HG03097 (cell line): ENCODE measurements at regions not wholly inside any gene's neighbourhood (a gene's known extent, or its start where the extent isn't known, plus 50 kb on each side); places are given as distances from the start of the nearest gene placed in this dataset.

Experiments
- ATAC-seq: cut with Tn5 transposase; IDR thresholded peaks from one replicate; pipeline ENCODE4 v1.9.1; 2021; ENCODE audit not compliant: unreplicated experiment, low FRiP score

DNA sequence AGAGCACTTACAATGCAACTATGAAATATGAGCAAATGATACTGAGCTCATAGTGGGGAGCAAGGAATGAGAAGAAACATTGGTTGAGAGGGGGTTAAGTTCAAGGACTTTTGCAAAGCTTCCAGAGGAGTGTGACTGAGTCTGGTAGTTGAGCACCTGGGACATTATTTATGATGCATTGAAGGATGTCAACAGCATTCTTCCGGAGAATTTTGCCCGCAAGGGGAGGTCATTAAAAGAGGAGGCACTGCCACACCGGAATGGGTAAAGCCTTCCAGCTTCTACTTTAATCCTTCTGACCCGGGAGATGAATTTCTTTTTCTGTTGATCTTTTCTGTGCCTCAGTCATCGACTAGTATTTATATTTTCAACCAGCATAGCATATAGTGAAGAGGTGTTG lies 208.4 kb upstream of the CAMK1G start:
- no peak for ATAC-seq

DNA sequence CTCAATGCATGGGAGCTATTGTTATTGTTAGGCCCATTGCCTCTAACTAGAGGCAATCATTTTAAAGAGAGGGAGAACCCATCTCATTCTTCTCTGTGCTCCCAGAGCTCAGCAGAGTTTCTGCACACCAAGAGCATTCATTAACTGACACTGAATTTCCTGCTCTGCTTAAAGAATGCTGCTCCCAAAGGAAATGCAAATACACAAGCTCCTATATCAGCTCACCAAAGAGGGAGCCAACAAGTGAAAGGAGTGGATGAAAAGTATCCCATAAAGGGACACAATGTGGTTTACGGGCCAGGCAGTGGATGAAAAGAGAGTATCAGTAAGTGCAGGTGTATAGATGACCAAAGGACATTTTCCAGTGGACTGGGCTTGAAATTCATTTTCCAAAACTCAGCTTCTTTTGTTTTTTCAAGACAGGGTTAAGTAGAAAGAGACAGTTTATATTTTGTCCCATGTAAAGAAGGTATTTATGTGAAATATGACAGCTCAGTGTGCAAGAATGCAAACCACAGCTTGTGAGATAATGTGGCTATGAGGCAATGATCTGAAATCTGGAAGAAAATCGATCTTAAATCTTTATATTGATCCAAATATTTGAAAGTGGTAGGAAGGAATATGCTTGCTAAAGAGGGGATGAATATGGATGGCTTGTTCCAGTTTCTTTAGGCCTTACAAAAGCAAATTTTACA lies 207.7 kb upstream of the CAMK1G start:
- no peak for ATAC-seq

DNA sequence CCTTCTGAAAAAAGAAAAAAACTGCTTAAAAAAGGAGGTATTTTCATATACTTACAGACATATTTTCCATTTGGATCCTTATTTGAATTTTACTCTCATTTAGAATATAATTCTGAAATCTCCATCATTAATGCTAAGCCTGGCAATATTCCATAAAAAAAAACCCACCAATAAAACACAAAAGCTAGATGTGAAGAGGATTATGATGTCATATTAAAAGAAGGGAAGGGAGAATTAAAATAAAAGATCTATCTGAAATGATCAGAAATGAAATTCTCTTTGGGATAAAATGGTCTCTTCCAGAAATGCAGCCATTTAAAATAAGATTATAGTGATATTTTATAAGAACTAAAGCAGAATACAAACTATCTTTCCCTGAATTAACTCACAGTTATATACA lies 206.7 kb upstream of the CAMK1G start:
- ATAC-seq = no peak

DNA sequence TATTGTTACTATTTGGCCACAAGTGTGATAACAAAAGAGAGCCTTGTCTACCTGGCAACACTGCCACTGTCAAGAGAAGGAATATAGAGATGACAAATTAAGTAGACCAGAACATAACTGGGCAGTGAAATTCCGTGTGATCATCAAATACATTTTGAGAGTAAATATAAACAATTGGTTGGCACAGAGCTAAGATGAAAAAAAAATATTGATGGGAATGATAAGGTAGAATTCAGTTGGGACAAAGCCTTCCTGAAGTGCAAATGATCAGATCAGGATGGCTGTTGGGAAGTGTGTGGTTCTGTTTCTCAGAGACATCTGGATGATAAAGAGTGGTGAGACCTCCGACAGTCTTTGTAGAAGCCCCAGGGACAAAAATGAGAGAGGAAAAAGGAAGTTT lies 205.5 kb upstream of the CAMK1G start:
- ATAC-seq = no peak

- ATAC-seq = no peak
These were observed 204.2 kb upstream of the CAMK1G start for GRCh38 chr1:209379280-209379679.

DNA sequence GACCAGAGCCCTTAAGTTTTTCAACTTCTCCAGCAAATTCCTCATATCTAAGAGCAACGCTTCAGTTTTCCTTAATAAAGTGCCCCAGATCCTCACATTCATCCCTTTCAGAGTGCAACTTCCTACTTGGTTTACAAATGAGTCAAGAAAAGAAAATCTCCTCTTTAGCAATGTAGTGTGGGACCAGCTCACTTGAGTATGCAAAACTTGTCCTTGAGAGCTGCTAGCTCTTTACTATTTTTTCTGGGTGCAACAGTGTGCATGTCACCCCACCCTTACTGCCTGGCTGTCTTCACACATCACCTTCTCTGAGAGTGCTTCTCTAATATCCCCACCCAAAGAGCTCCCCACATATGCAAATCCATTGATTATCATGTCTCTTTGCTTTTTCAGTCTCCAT lies 203.1 kb upstream of the CAMK1G start:
- ATAC-seq = no peak

DNA sequence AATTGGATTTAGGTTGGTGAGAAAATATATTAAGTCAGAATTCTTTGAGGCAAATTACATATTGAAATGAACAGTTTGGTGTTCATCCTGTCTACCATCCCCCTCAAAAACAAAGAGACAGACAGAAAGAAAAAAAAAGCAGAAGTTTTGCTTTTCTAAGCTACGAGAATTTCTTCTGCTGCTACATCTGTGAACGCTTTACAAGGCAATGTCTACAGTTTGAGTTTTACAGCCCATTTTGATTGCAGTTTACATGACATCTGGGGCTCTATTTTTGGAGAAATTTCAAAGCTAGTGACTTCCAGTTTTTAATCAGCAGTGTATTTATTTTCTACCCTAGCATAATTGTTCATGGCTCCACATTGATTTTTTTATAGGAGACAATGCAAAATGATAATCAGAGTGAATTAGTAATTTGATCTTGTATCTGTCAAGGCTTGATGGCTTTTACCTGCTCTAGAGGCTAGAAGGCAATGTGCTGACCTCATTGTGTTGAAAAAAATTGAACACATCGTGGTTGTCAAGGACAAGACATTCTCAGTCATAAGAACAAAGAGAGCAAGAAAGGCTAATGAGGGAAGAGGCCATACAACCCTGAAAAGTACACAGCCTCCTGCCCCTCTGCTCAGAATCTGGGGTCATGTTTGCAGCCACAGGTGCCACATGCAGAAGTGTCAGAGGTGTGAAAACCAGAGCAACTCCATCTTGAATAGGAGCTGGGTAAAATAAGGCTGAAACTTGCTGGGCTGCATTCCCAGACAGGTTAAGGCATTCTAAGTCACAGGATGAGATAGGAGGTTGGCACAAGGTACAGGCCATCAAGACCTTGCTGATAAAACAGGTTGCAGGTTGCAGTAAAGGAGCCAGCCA lies 201.0 kb upstream of the CAMK1G start:
- ATAC-seq = no peak

GRCh38 chr1:209383422-209383821 lies 200.1 kb upstream of the CAMK1G start:
- ATAC-seq = no peak

GRCh38 chr1:209383907-209384709 lies 199.4 kb upstream of the CAMK1G start:
- ATAC-seq = no peak

DNA sequence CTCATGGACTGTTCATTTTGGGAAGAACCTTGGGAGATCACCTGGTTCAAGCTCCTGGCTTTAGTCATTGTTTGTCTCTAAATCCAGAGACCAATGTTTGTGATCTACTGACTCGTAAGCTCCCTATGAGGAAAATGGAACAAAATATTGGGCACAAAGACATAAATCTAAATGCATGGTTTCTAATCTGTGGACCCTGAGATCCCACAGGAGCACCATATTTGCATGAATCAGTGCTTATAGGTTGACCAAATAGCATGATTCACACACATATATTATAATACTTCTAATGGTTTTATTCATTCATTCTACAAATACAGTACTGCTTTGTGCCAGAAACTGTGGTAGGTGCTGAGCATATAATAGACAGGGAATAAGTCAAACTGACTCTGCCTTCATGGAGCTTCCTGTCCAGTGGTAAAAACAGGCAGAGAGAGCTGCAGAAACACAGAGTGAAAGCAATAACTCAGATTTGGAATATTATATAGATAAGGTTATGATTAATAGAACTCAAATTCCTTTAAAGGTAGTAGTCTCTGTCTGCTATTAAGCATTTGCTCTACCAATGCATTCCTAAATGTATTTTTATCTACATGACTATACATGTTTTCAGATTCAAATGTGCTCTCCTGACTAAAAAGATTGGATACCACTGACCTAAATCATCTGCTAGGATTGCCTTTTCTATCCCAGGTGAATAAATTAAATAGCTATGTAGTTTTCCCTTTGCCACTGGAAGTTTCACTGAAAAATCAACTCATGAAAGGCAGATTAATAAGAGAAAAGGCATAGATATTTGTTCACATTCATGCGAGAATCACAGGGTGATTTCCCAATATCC lies 198.6 kb upstream of the CAMK1G start:
- no peak for ATAC-seq

DNA sequence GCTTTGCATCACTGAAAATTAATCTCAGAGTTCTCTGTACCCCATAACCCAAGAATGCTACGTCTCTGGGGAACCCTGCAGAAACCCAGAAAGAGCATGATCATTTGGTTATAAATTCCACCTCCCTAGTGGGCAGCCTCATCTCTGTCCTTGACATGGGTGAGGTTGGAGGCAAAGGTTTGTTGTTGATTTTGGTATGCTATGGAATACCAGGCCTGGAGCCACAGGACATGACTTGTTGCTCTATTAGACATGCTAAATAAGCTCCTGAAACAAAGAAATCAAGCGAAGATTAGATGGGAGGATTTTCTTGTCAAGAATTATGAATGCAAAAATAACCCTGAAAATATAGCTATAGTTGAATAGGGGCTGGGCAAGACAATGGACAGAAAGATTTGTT lies 197.4 kb upstream of the CAMK1G start:
- no peak for ATAC-seq

DNA sequence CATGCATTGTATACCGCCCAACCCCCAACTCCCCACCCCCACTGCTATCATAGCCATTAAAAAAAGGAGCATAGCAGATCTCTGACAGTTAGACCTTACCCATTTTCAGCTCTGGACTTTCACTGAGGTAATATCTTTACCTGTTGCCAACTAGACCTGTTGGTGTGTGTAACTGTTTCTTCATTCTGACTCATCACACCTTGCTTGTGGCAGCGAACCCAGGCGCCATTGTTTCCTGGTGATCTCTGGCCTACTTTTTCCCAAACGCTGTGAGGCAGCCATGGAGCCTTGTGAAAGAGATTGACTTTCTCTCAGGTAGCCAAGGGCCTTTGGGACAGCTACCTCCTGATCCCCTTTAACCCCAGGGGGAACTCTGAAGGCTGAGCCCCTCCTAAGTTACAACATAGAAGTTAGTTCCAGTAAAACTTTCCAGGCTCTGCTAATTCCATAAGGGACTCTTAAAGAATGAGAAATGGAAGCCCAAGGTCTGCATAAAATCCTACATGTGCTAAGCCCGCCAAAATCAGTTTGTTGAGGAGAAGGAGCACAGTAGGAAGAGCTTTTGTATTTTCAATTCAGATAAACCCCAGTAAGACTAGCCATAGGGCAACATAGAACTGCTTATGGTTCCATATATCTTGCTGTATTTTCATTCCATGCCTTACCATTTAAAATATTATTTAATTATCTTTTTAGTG lies 196.1 kb upstream of the CAMK1G start:
- no peak for ATAC-seq

- no peak for ATAC-seq
These were observed 195.6 kb upstream of the CAMK1G start for GRCh38 chr1:209387969-209388329.

DNA sequence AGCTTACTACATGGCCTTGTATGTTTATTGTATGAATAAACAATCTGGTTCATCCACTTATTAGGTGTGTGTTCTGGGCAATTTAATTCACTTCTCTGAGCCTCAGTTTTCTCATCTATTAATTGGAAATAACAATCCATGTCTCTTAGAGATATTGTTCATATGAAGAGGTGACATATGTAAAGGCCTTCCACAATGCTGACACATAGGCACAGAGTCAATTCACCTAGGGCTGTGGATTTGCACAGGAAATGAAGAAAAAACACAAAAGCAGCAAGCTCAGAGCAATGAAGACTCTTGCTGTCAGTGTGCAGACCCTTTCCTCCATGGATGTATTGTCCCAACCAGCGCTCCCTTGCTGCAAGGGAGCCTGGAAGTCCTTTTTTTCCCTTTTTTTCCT lies 195.2 kb upstream of the CAMK1G start:
- ATAC-seq = no peak

- no peak for ATAC-seq
These were observed 194.3 kb upstream of the CAMK1G start for GRCh38 chr1:209389258-209389657.

DNA sequence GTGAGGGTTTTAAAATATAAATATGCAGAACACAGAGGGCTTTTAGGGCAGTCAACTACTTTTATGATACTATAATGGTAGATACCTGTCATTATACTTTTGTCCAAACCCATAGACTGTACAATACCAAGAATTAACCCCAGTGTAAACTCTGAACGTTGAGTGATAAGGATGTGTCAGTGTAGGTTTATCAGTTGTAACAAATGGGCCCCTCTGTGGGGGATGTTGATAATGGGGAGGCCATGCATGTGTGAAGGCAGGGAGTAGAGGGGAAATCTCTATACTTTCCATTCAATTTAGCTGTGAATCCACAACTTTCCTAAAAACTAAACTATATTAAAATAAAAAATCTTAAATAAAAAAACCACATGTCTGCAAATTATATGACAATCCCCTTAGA lies 193.5 kb upstream of the CAMK1G start:
- no peak for ATAC-seq

- ATAC-seq = no peak
These were observed 192.8 kb upstream of the CAMK1G start for GRCh38 chr1:209390764-209391163.

GRCh38 chr1:209391792-209392191 lies 191.7 kb upstream of the CAMK1G start:
- no peak for ATAC-seq

DNA sequence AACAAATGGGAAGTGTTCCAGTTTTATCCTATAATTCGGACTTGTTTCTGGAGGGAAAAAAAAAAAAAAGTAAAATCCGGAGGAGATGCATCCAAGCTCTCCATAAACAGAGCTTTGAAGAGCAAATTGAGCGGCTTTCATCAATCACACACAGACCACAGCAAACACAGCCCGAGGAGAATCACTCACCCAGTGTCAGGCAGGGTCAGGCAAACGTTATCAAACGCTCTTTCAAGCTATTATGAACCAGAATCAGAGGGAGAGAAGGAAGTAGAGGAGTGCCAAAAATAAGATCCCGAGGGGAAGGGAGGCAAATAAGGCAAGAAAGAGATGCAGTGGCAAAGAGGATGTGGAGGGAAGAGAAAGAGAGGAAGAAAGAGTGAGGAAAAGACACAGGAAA lies 188.3 kb upstream of the CAMK1G start:
- ATAC-seq = no peak

DNA sequence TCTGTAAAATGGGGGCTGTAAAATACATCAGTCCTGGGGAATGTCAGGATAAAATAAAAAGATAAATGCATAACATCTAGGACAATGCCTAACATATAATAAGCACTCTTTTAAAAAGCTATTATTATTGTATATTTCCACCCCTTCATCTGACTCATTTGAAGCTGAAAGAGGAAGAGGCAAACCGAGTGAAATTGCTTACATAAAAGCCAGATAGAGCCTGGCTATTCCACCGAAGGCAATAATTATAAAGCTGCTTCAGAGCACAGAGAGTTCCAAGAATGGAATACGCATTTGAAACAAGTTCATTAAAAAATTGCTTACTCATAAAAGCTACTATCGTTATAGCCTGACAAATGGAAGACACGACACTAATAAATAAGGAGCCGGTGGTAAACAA lies 186.1 kb upstream of the CAMK1G start:
- ATAC-seq = no peak
